Femur (tissue), 1 donor: ENCODE measurements at regions not wholly inside any gene's neighbourhood (a gene's known extent, or its start where the extent isn't known, plus 50 kb on each side); places are given as distances from the start of the nearest gene placed in this dataset.

Source experiments
- DNase-seq: peaks from one replicate; pipeline ENCODE4 v3.0.0-alpha.2; 2017

GRCh38 chr15:46751303-46751702 lies 966.0 kb upstream of the SEMA6D start:
- no peak for DNase-seq

GRCh38 chr15:46753946-46754345 lies 963.4 kb upstream of the SEMA6D start:
- no peak for DNase-seq

- DNase-seq, result no peak
Observed at GRCh38 chr15:46763091-46763490, 954.2 kb upstream of the SEMA6D start.

- no peak for DNase-seq
Observed at GRCh38 chr15:46764851-46765250, 952.5 kb upstream of the SEMA6D start.

DNA sequence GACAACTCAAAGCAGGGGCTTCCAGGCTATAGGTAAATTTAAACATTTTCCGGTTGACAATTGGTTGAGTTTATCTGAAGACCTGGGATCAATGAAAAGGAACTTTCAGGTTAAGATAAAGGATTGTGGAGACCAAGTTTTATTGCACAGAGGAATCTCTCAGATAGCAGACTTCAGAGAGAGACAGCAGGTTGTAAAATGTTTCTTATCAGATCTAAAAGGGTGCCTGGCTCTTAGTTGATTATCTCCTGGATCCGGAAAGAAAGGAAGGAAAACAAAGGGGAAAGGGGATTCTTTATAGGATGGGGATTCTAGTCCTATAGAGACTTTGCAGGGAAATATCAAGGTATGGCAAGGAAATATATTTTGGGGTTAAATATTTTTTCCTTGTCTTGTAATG lies 951.3 kb upstream of the SEMA6D start:
- DNase-seq, result no peak

DNA sequence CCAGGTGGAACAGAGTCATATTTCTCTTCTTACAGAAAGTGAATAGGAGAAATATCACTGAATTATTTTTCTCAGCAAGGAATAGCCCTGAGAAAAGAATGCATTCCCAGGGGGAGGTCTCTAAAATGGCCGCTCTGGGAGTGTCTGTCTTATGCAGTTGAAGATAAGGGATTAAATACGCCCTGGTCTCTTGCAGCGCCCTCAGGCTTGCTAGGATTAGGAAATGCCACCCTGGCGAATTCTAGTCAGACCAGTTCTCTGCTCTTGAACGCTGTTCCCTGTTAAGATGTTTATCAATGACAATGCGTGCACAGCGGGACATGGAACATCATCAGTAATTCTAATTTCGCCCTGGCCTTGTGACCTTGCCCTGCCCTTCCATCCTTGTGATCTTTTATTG lies 949.0 kb upstream of the SEMA6D start:
- DNase-seq, result no peak

DNA sequence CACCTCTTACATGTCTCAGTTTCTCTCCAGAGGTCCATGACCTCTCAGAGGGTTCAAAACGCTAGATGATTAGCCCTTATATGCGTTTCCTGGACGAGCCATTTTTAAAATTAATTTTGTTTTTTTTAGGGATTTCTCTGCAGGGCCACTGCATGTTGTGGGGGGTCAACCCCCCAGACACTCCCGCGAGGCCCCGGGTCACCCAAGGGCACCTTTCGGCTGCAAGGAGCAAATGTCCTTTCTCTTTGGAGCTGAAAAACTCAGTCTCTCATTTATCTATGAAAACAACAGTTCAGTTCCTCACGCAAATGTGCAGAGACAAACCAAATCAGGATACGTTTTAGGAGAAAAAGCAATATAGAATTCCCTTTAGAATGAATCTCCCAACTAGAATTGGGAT lies 944.3 kb upstream of the SEMA6D start:
- DNase-seq, result no peak

- no peak for DNase-seq
Observed at GRCh38 chr15:46778876-46779275, 938.4 kb upstream of the SEMA6D start.

DNA sequence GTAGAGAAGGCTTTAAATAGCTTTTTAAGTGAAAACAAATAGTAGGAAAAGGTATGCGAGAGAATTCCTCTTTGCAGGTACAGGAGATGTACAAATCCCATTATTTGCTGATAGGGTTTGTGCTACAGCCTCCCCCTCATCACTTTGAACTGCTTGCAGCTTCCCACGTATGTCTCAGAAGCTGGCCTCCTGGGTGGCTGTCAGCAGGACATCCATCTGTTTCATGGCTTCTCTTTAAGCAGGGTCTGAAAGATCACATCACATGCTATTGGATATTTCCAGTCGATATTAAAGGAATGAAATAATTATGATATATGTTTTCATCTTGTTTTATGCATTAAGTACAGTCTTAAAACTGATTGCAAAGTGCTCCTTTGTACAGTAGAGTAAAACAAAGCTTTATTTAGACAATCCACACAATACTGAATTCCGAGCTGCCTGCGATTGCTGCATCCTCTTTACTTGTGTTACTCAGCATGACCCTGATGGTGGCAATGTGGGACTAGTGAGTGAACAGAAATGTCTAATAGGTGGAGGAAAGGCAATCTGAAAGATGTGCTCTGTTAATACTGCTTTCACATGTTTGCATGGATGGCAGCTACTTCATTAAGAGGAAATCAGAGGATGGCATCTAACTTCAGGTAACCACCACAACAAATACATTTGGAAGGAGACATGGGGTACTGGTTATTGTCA lies 930.6 kb upstream of the SEMA6D start:
- no peak for DNase-seq

DNA sequence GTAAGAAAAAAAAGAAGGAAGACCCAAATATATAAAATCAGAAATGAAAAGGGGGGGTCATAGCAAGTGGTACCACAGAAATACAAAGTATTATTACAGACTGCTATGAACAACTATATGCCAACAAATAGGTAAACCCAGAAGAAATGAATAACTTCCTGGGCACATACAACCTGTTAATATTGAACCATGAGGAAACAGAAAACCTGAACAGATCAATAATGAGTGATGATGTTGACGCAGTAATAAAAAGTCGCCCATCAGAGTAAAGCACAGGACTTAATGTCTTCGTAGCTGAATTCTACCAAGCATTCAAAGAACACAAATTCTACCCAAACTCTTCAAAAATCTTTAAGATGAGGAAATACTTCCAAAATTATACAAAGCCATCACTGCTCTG lies 921.6 kb upstream of the SEMA6D start:
- no peak for DNase-seq

GRCh38 chr15:46808834-46809233 lies 908.5 kb upstream of the SEMA6D start:
- no peak for DNase-seq

DNA sequence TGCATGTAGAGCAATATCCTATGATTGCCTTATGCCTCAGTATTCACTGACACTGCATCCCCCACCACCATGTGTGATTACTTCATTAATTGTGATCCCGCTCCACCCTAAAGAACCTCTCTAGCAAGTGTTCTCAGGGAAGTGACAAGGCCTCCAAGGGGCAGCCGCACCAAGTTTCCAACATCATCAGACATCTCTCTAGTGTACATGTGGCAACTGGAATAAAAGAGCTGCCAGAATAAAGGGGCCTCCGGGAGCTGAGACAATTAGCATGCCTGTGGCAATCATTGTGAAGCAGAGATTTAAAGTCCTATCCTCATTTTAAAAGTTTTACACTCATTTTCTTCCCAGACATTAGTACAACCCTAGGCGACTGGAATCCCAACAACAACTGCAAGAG lies 902.1 kb upstream of the SEMA6D start:
- no peak for DNase-seq

DNA sequence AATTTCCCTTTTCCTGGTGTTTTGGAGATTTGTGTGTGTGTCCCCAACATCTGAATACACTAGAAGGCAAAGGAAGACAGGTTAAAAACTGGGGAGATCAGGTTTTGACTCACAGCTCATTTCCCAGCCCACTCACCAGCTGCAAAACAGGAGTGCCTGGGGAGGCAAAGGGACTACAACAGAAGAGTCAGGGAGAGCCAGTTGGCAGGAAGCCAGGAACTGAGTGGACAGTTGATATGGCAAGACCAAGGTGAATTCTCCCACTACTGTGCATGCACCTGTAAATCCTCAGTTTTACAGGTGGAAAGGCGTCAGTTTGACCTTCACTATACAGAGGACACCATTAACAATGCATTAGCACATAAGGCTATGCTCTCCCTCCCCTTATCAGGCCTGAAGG lies 901.5 kb upstream of the SEMA6D start:
- no peak for DNase-seq

GRCh38 chr15:46848704-46849103 lies 868.6 kb upstream of the SEMA6D start:
- no peak for DNase-seq

DNA sequence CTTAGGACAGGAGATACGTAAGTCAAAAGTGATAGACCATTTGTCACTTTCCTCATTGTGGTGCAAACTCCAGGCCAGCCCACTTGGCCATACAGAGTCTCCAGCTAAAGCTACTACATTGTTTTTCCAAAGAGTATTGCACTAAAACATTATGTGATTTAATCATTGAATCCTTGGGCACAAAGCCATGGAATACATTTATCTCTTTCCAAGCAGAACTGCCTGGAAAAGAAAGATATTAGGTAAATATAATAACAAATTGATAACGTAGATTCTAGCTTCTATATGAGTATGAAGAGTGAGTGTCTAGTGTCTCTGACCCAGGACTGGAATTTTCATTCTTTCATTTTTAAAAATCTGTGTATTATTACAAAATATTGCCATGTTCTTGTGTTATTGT lies 863.7 kb upstream of the SEMA6D start:
- no peak for DNase-seq

DNA sequence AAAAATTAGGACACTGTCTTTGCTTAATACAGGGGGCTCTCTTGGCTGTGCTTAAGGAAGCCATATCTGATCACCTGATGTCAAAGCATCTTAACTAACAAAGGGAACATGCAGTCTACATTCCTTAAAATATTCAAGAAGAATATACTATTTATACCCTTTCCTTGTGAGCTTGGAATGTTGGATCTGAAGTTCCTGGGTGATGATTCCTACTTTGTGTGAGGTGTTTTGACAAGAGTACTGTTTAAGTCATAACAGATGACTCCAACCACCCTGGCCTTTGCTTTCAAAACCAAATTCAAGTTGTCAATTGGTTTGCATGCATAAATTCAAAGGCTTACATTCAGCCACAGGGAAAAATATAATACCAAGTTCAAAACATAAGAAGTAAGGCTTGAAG lies 862.7 kb upstream of the SEMA6D start:
- DNase-seq, result no peak

DNA sequence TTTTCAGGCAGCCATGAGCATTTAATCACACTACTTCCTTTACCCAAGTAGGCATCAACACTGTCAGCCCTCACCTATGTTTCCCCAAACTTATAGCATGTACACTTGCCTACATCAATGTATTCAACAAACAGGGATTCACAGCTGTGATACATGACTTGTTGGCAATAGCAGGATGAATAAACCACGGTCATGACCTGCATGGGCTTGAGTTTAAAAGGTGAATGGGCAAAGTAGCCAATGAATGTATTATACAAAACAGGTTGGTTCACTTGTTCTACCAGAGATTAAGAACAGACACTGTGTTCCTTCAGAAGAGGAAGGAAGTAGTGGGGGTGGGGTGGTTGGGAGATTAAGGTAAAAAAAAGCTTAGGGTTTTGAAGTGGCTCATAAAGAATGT lies 861.9 kb upstream of the SEMA6D start:
- no peak for DNase-seq

DNA sequence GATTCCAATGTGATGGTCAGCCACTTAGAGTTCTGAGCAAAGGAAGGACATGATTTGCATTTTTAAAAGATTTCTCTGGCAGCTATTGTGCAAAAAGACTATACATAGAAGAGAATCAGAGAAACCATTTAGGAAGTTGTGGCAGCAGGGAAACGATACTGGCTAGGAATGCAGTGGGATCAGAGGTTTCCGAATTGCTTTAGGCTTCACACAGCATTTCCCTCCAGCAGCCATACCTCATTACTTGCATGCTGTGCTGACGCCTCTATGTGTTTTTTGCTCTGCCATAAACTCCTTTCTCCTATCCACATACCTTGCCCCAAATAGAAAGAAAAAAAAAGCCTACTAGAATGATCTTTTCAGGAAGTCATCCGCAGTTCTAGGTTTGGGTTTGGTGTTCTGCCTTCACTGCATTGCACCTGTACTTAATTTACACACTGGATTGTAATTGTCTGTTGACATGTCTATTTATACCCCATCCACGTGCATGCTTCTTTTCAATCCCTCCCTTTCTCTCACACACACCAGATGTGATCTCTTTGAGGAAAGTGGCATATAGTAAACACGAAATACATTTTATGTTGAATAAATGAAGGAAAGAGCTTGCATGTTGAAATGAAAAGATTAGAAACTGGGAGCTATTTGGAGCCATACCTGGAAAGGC lies 860.3 kb upstream of the SEMA6D start:
- no peak for DNase-seq

DNA sequence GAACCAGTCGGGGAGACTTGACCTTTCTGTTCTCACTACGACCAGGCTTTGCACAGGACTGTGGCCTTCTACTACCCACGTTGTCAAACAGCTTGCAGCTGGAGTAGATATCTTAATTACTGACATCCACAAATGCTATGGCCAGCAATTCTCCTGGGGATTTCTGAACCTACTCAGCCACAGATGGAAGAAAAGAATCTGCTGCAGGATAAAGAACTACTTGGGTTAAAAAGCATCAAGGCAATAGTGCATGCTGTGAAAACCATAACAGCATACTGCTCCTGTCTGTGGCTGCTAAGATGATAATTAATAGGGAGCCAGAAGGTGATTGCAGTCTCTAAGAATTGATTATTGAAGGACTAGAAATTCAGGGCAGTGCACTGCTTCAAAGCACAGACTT lies 859.2 kb upstream of the SEMA6D start:
- DNase-seq, result no peak

GRCh38 chr15:46861796-46862195 lies 855.5 kb upstream of the SEMA6D start:
- no peak for DNase-seq

- DNase-seq, result no peak
Observed at GRCh38 chr15:46865155-46865554, 852.1 kb upstream of the SEMA6D start.

- DNase-seq, result no peak
Observed at GRCh38 chr15:46872286-46872980, 844.9 kb upstream of the SEMA6D start.

GRCh38 chr15:46872981-46873330 lies 844.3 kb upstream of the SEMA6D start:
- DNase-seq, result no peak

GRCh38 chr15:46879032-46879770 lies 838.1 kb upstream of the SEMA6D start:
- no peak for DNase-seq
